ENCODE measurements at regions not wholly inside any gene's neighbourhood (a gene's known extent, or its start where the extent isn't known, plus 50 kb on each side); places are given as distances from the start of the nearest gene placed in this dataset.

- TF ChIP-seq REST (IDR thresholded peaks at IDR 0.05) = no peak
- TF ChIP-seq RAD21 (conservative IDR thresholded peaks at IDR 0.05 in 1 of 2, IDR thresholded peaks at IDR 0.05 in 1 of 2) = no peak
- no peak for TF ChIP-seq MAFK (IDR thresholded peaks at IDR 0.05; ENCODE audit: partially characterized antibody)
- no peak for TF ChIP-seq SREBF2 (IDR thresholded peaks at IDR 0.05)
- no peak for TF ChIP-seq JUNB (IDR thresholded peaks at IDR 0.05)
- no peak for TF ChIP-seq FOXS1 (CRISPR knock-in tag; IDR thresholded peaks at IDR 0.05)
- TF ChIP-seq HEYL (CRISPR knock-in tag; IDR thresholded peaks at IDR 0.05) = no peak
- TF ChIP-seq E2F6 (IDR thresholded peaks at IDR 0.05; ENCODE audit: borderline replicate concordance, low read depth) = no peak
- TF ChIP-seq RNF2 (IDR thresholded peaks at IDR 0.05; ENCODE audit: borderline replicate concordance, low read depth) = no peak
- TF ChIP-seq RCOR1 (IDR thresholded peaks at IDR 0.05; ENCODE audit: low read depth, low read length) = no peak
- TF ChIP-seq ZNF302 (CRISPR knock-in tag; IDR thresholded peaks at IDR 0.05) = no peak
Measured at GRCh38 chr18:30888344-30888743, 154.2 kb downstream of the DSC3 start (continued).

DNA sequence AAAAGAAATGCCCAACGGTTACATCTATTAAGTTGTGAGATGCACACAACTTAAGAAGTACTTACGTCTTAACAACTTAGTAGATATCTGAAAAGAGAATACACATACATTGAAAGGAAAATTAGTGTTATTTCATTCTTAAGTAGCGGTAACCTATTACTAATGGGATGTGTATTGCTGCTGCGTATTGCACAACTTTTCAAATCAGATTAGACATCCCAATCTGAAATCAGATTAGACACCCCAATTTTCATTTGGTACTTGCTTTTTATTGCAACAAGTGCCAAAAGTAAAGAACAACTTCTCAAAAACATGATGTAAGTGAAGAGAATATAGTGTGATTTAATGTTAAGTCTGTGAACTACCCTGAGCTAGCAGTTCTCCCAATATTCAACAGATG, 155.5 kb downstream of the DSC3 start:
- DNase-seq (ENCODE audit: low read depth in 1 of 2, low spot score in 1 of 2) = no peak
- no peak overlapping the region for H3K4me2 ChIP-seq
- WGBS (ENCODE audit: missing lambda C conversion rate) = 45% methylated on average over 4 of the region's 4 CpGs
- POLR2A ChIA-PET = no interaction called here
- no peak for ATAC-seq
- no peak overlapping the region for H3K4me3 ChIP-seq
- H3K9me3 ChIP-seq = no peaks in the 10 kb centered on the region
- CTCF ChIA-PET = interaction anchor here (1.2 kb wide), 1 partner anchor 1600 kb away, joined by 3 read pairs; no protein-coding TSS in a partner anchor
- TF ChIP-seq KDM1A (IDR thresholded peaks at IDR 0.05; ENCODE audit: low read depth) = no peak
- TF ChIP-seq GATA3 (IDR thresholded peaks at IDR 0.05; ENCODE audit: borderline replicate concordance) = no peak
- TF ChIP-seq CBX2 (IDR thresholded peaks at IDR 0.05; ENCODE audit: borderline replicate concordance, low read depth) = no peak
- TF ChIP-seq, protein P1, sequence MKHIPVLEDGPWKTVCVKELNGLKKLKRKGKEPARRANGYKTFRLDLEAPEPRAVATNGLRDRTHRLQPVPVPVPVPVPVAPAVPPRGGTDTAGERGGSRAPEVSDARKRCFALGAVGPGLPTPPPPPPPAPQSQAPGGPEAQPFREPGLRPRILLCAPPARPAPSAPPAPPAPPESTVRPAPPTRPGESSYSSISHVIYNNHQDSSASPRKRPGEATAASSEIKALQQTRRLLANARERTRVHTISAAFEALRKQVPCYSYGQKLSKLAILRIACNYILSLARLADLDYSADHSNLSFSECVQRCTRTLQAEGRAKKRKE (CRISPR knock-in tag; IDR thresholded peaks at IDR 0.05; ENCODE audit: low read depth) = no peak
- TF ChIP-seq MAX (IDR thresholded peaks at IDR 0.05) = no peak
- TF ChIP-seq RARB (CRISPR knock-in tag; IDR thresholded peaks at IDR 0.05) = no peak
- TF ChIP-seq ZFP36 (IDR thresholded peaks at IDR 0.05; ENCODE audit: borderline replicate concordance, partially characterized antibody) = no peak
- no peak for TF ChIP-seq SMC3 (IDR thresholded peaks at IDR 0.05)
- no peak for TF ChIP-seq PHF8 (IDR thresholded peaks at IDR 0.05; ENCODE audit: borderline replicate concordance, low read depth)
- no peak for TF ChIP-seq CEBPB (IDR thresholded peaks at IDR 0.05)
- TF ChIP-seq CBX8 (IDR thresholded peaks at IDR 0.05) = no peak
- TF ChIP-seq POLR2AphosphoS2 (conservative IDR thresholded peaks at IDR 0.05; ENCODE audit: low read length) = no peak
- TF ChIP-seq, protein P2, sequence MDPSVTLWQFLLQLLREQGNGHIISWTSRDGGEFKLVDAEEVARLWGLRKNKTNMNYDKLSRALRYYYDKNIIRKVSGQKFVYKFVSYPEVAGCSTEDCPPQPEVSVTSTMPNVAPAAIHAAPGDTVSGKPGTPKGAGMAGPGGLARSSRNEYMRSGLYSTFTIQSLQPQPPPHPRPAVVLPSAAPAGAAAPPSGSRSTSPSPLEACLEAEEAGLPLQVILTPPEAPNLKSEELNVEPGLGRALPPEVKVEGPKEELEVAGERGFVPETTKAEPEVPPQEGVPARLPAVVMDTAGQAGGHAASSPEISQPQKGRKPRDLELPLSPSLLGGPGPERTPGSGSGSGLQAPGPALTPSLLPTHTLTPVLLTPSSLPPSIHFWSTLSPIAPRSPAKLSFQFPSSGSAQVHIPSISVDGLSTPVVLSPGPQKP (IDR thresholded peaks at IDR 0.05; ENCODE audit: low read depth, low read length) = no peak
- TF ChIP-seq TP53 (CRISPR knock-in tag; IDR thresholded peaks at IDR 0.05) = no peak
- TF ChIP-seq E2F6 (IDR thresholded peaks at IDR 0.05; ENCODE audit: borderline replicate concordance, low read depth) = no peak
- TF ChIP-seq NR3C1 (IDR thresholded peaks at IDR 0.05) = no peak
- H3K4me1 ChIP-seq = no peaks in the 10 kb centered on the region
- H3K27ac ChIP-seq = no peak overlapping the region
- FAIRE-seq = no peak
